Testis (tissue), 2 donors: ENCODE measurements at regions not wholly inside any gene's neighbourhood (a gene's known extent, or its start where the extent isn't known, plus 50 kb on each side); places are given as distances from the start of the nearest gene placed in this dataset.

Source experiments
- DNase-seq: peaks from one replicate; pipeline ENCODE4 v3.0.0-alpha.2; 2019
- H3K27ac ChIP-seq, 2 donors: fragments of 200-600 bp; sonication (generic); one replicate each; pipeline ENCODE4 v1.5.1; 2019
- H3K27me3 ChIP-seq: fragments of 200-600 bp; sonication (generic); one replicate; pipeline ENCODE4 v1.5.1; 2019
- H3K36me3 ChIP-seq: fragments of 200-600 bp; sonication (generic); one replicate; pipeline ENCODE4 v1.5.1; 2017; ENCODE audit warnings: low read depth; ENCODE audit errors: missing control alignments
- H3K4me1 ChIP-seq: fragments of 200-600 bp; sonication (generic); one replicate; pipeline ENCODE4 v1.5.1; 2019
- H3K4me3 ChIP-seq, 2 donors: fragments of 200-600 bp; sonication (generic); one replicate each; pipeline ENCODE4 v1.5.1; 2017 to 2019
- H3K9me3 ChIP-seq: fragments of 200-600 bp; sonication (generic); one replicate; pipeline ENCODE4 v1.5.1; 2017
- CTCF ChIP-seq, 3 experiments: fragments of 450-650 bp in 2 of 3; fragments of 200-600 bp in 1 of 3; sonication (generic) in 1 of 3; IDR thresholded peaks; one replicate each; pipeline ENCODE4 v1.5.1; 2016 to 2019; ENCODE audit warnings: antibody characterized with exemption in 3 of 3, mild to moderate bottlenecking in 2 of 3, moderate library complexity in 1 of 3
- POLR2A ChIP-seq: fragments of 450-650 bp; IDR thresholded peaks from one replicate; pipeline ENCODE4 v1.6.1; 2017; ENCODE audit warnings: antibody characterized with exemption, mild to moderate bottlenecking, moderate library complexity
- WGBS, 2 donors: methylation state at CpG; one replicate each; pipeline ENCODE4 v1.1.5; 2018; 5-methylcytosine and 5-hydroxymethylcytosine counted together
- intact Hi-C: fragments of 100-400 bp; cut with DNase I; formaldehyde crosslinking; loops from one replicate; pipeline ENCODE4 v1.15.1; 2023; ENCODE audit warnings: low total_unique reads

- Histone ChIP-seq H3K27ac (no peak overlapping the region), H3K9me3 (no peaks in the 10 kb centered on the region), H3K27me3 (no peaks in the 10 kb centered on the region), H3K4me3 (no peak overlapping the region), H3K36me3 (no peaks in the 10 kb centered on the region), H3K4me1 (no peaks in the 10 kb centered on the region)
- TF ChIP-seq CTCF (IDR thresholded peaks at IDR 0.05) (no peak), POLR2A (no peak)
- DNase-seq = no peak
- 90 to 92% methylated on average over 7 of the region's 7 CpGs for WGBS, 2 donors
- intact Hi-C loops = no loop called here
Measured at GRCh38 chr17:14866266-14866665, 398.9 kb downstream of the PMP22 start.

GRCh38 chr17:14864127-14864526 is 401.0 kb downstream of the PMP22 start:
- DNase-seq = no peak

GRCh38 chr17:14859542-14859941 is 405.6 kb downstream of the PMP22 start:
- intact Hi-C loops = no loop called here
- Histone ChIP-seq H3K9me3 (no peaks in the 10 kb centered on the region), H3K27ac (no peak overlapping the region), H3K27me3 (no peaks in the 10 kb centered on the region), H3K4me1 (no peaks in the 10 kb centered on the region), H3K4me3 (no peak overlapping the region), H3K36me3 (no peaks in the 10 kb centered on the region)
- 19 to 31% methylated on average over 3 of the region's 3 CpGs for WGBS, 2 donors
- no peak for DNase-seq
- no peak for TF ChIP-seq CTCF (IDR thresholded peaks at IDR 0.05)
- TF ChIP-seq POLR2A = no peak

More at GRCh38 chr17:14864127-14864526, 401.0 kb downstream of the PMP22 start:
- Histone ChIP-seq H3K27me3 (no peaks in the 10 kb centered on the region), H3K27ac (no peak overlapping the region), H3K4me1 (no peaks in the 10 kb centered on the region), H3K36me3 (no peaks in the 10 kb centered on the region), H3K4me3 (no peak overlapping the region), H3K9me3 (no peaks in the 10 kb centered on the region)
- no peak for TF ChIP-seq POLR2A
- no peak for TF ChIP-seq CTCF (IDR thresholded peaks at IDR 0.05)
- 4 to 36% methylated on average over 1 of the region's 1 CpG for WGBS, 2 donors
- intact Hi-C loops = no loop called here

- H3K9me3 ChIP-seq = no peaks in the 10 kb centered on the region
- no peak overlapping the region for H3K27ac ChIP-seq
- TF ChIP-seq POLR2A (no peak), CTCF (IDR thresholded peaks at IDR 0.05) (no peak)
- H3K4me1 ChIP-seq = no peaks in the 10 kb centered on the region
- intact Hi-C loops = no loop called here
- H3K36me3 ChIP-seq = no peaks in the 10 kb centered on the region
- no peaks in the 10 kb centered on the region for H3K27me3 ChIP-seq
- no peak for DNase-seq
- no peak overlapping the region for H3K4me3 ChIP-seq
- 66 to 70% methylated on average over 10 of the region's 10 CpGs for WGBS, 2 donors
Measured at GRCh38 chr17:14856176-14856575, 408.9 kb downstream of the PMP22 start.

- no peak for DNase-seq
- intact Hi-C loops = no loop called here
- TF ChIP-seq CTCF (IDR thresholded peaks at IDR 0.05) = no peak
- TF ChIP-seq POLR2A = no peak
- no peaks in the 10 kb centered on the region for H3K4me1 ChIP-seq
- WGBS, 2 donors = 79 to 95% methylated on average over 4 of the region's 4 CpGs
- no peak overlapping the region for H3K27ac ChIP-seq
- no peak overlapping the region for H3K4me3 ChIP-seq
- H3K27me3 ChIP-seq = no peaks in the 10 kb centered on the region
- no peaks in the 10 kb centered on the region for H3K9me3 ChIP-seq
- no peaks in the 10 kb centered on the region for H3K36me3 ChIP-seq
Measured at GRCh38 chr17:14854691-14855090, 410.4 kb downstream of the PMP22 start.
